ENCODE measurements at regions not wholly inside any gene's neighbourhood (a gene's known extent, or its start where the extent isn't known, plus 50 kb on each side); places are given as distances from the start of the nearest gene placed in this dataset.

GRCh38 chr20:12095180-12095920 lies 177.7 kb downstream of the BTBD3 start:
- Histone ChIP-seq H3K27me3 (no peaks in the 10 kb centered on the region), H3K27ac (replicated peaks in 1 of 4) (no peak overlapping the region), H3K4me3 (no peak overlapping the region), H3K9me3 (no peaks in the 10 kb centered on the region), H3K4me1 (no peaks in the 10 kb centered on the region), H3K36me3 (no peaks in the 10 kb centered on the region)
- intact Hi-C loops (cut with DNase I) = no loop called here
- DNase-seq (ENCODE audit: extremely low spot score) = no peak
- TF ChIP-seq, protein P1, sequence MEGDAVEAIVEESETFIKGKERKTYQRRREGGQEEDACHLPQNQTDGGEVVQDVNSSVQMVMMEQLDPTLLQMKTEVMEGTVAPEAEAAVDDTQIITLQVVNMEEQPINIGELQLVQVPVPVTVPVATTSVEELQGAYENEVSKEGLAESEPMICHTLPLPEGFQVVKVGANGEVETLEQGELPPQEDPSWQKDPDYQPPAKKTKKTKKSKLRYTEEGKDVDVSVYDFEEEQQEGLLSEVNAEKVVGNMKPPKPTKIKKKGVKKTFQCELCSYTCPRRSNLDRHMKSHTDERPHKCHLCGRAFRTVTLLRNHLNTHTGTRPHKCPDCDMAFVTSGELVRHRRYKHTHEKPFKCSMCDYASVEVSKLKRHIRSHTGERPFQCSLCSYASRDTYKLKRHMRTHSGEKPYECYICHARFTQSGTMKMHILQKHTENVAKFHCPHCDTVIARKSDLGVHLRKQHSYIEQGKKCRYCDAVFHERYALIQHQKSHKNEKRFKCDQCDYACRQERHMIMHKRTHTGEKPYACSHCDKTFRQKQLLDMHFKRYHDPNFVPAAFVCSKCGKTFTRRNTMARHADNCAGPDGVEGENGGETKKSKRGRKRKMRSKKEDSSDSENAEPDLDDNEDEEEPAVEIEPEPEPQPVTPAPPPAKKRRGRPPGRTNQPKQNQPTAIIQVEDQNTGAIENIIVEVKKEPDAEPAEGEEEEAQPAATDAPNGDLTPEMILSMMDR (IDR thresholded peaks at IDR 0.05) = no peak
- no peak for TF ChIP-seq EP300 (IDR thresholded peaks at IDR 0.05)
- TF ChIP-seq POLR2AphosphoS5 (IDR thresholded peaks at IDR 0.05) = no peak
- TF ChIP-seq POLR2A (IDR thresholded peaks at IDR 0.05; ENCODE audit: low read depth) = no peak
- 60% methylated on average over 5 of the region's 5 CpGs for WGBS

- 83% methylated on average over 2 of the region's 2 CpGs for WGBS
- intact Hi-C loops (cut with DNase I) = no loop called here
- Histone ChIP-seq H3K27me3 (no peaks in the 10 kb centered on the region), H3K27ac (replicated peaks in 1 of 4) (no peak overlapping the region), H3K4me3 (no peak overlapping the region), H3K4me1 (no peaks in the 10 kb centered on the region), H3K36me3 (no peaks in the 10 kb centered on the region), H3K9me3 (no peaks in the 10 kb centered on the region)
- TF ChIP-seq, protein P1 (IDR thresholded peaks at IDR 0.05) = no peak
- TF ChIP-seq POLR2AphosphoS5 (IDR thresholded peaks at IDR 0.05) (no peak), EP300 (IDR thresholded peaks at IDR 0.05) (no peak), POLR2A (IDR thresholded peaks at IDR 0.05; ENCODE audit: low read depth) (no peak)
- no peak for DNase-seq (ENCODE audit: extremely low spot score)
These were observed 180.7 kb downstream of the BTBD3 start for GRCh38 chr20:12098421-12098820.

- Histone ChIP-seq H3K9me3 (peaks cover 0 to 5% (median 0%) of the 10 kb centered on the region in 4 donors), H3K4me3 (no peak overlapping the region), H3K36me3 (no peaks in the 10 kb centered on the region), H3K27me3 (no peaks in the 10 kb centered on the region), H3K4me1 (peaks cover 0 to 3% (median 0%) of the 10 kb centered on the region in 4 donors), H3K27ac (replicated peaks in 1 of 4) (no peak overlapping the region)
- no peak for DNase-seq (ENCODE audit: extremely low spot score)
- WGBS = 36% methylated on average over 1 of the region's 1 CpG
- TF ChIP-seq POLR2AphosphoS5 (IDR thresholded peaks at IDR 0.05) = no peak
- TF ChIP-seq, protein P1 (IDR thresholded peaks at IDR 0.05) = no peak
- no peak for TF ChIP-seq EP300 (IDR thresholded peaks at IDR 0.05)
- no peak for TF ChIP-seq POLR2A (IDR thresholded peaks at IDR 0.05; ENCODE audit: low read depth)
- intact Hi-C loops (cut with DNase I) = loop anchor here (10.0 kb wide), 1 partner anchor 56 kb away; no protein-coding TSS in a partner anchor
These were observed 191.2 kb downstream of the BTBD3 start for GRCh38 chr20:12108846-12109245.

DNA sequence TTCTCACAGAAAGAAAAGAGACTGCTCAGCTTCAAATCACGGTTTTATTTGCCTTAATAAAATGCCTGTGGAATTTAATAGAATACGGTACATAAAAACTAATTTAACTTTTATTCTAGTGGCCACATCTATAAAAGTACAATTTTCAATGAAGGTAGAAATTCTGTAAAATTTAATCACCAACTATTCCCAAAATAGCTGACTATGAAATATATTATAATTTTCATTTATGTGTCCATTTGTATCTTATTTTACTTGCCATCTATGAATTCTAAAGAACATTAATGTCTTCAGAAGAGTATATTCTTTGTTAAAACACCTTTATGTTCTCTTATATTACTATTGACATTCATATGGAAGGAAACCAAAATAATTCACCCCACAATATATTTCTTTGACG lies 192.6 kb downstream of the BTBD3 start:
- Histone ChIP-seq H3K4me1 (peaks cover 0 to 3% (median 0%) of the 10 kb centered on the region in 4 donors), H3K27me3 (no peaks in the 10 kb centered on the region), H3K9me3 (peaks cover 0 to 5% (median 0%) of the 10 kb centered on the region in 4 donors), H3K27ac (replicated peaks in 1 of 4) (no peak overlapping the region), H3K36me3 (no peaks in the 10 kb centered on the region), H3K4me3 (no peak overlapping the region)
- WGBS = 81% methylated on average over 3 of the region's 3 CpGs
- no peak for DNase-seq (ENCODE audit: extremely low spot score)
- TF ChIP-seq, protein P1 (IDR thresholded peaks at IDR 0.05) = no peak
- TF ChIP-seq EP300 (IDR thresholded peaks at IDR 0.05) (no peak), POLR2A (IDR thresholded peaks at IDR 0.05; ENCODE audit: low read depth) (no peak), POLR2AphosphoS5 (IDR thresholded peaks at IDR 0.05) (no peak)
- intact Hi-C loops (cut with DNase I) = no loop called here
